GM21390 (cell line): ENCODE measurements at regions not wholly inside any gene's neighbourhood (a gene's known extent, or its start where the extent isn't known, plus 50 kb on each side); places are given as distances from the start of the nearest gene placed in this dataset.
"Not testable (repeated sequence)": the region's sequence is repeated elsewhere in the genome, so short reads cannot be mapped to it uniquely, and the experiment has no call there.

Experiments used
- ATAC-seq: cut with Tn5 transposase; IDR thresholded peaks from one replicate; pipeline ENCODE4 v1.9.1; 2021; ENCODE audit not compliant: unreplicated experiment

GRCh38 chr6:4341078-4341797 is 205.9 kb upstream of the ECI2 start:
- no peak for ATAC-seq

GRCh38 chr6:4340544-4340943 is 205.2 kb upstream of the ECI2 start:
- ATAC-seq: no peak

GRCh38 chr6:4338884-4339283 is 203.5 kb upstream of the ECI2 start:
- ATAC-seq: no peak

GRCh38 chr6:4336778-4337442 is 201.5 kb upstream of the ECI2 start:
- ATAC-seq: no peak

- no peak for ATAC-seq
Observed at GRCh38 chr6:4336084-4336483, 200.7 kb upstream of the ECI2 start.

- ATAC-seq: not testable (repeated sequence)
Observed at GRCh38 chr6:4334158-4334740, 198.9 kb upstream of the ECI2 start.

GRCh38 chr6:4327841-4328240 is 192.5 kb upstream of the ECI2 start:
- ATAC-seq: no peak

GRCh38 chr6:4324746-4325145 is 189.4 kb upstream of the ECI2 start:
- no peak for ATAC-seq

- ATAC-seq: no peak
Observed at GRCh38 chr6:4323322-4323721, 187.9 kb upstream of the ECI2 start.

GRCh38 chr6:4322846-4323309 is 187.5 kb upstream of the ECI2 start:
- no peak for ATAC-seq

- ATAC-seq: no peak
Observed at GRCh38 chr6:4322134-4322845, 186.9 kb upstream of the ECI2 start.

GRCh38 chr6:4320860-4321259 is 185.5 kb upstream of the ECI2 start:
- no peak for ATAC-seq

- no peak for ATAC-seq
Observed at GRCh38 chr6:4319981-4320683, 184.8 kb upstream of the ECI2 start.

GRCh38 chr6:4318321-4318720 is 182.9 kb upstream of the ECI2 start:
- no peak for ATAC-seq

- ATAC-seq: no peak
Observed at GRCh38 chr6:4316867-4317400, 181.6 kb upstream of the ECI2 start.

GRCh38 chr6:4314201-4314707 is 178.9 kb upstream of the ECI2 start:
- ATAC-seq: no peak

- no peak for ATAC-seq
Observed at GRCh38 chr6:4313044-4313686, 177.8 kb upstream of the ECI2 start.

GRCh38 chr6:4311976-4312860 is 176.8 kb upstream of the ECI2 start:
- no peak for ATAC-seq

- no peak for ATAC-seq
Observed at GRCh38 chr6:4309540-4309939, 174.2 kb upstream of the ECI2 start.
